Frontal cortex (tissue), 3 donors: ENCODE measurements at regions not wholly inside any gene's neighbourhood (a gene's known extent, or its start where the extent isn't known, plus 50 kb on each side); places are given as distances from the start of the nearest gene placed in this dataset.

Source experiments
- DNase-seq, 2 donors: peaks; one replicate each; pipeline ENCODE4 v3.0.0; 2012; ENCODE audit warnings: low spot score in 2 of 2
- FAIRE-seq: peaks from 2 replicates; lab custom pipeline; 2012; peaks lifted over from hg19 to GRCh38; lab: Jason Lieb, UNC
- donor health status: control.
- donor health status: control.
- donor health status: control.

DNA sequence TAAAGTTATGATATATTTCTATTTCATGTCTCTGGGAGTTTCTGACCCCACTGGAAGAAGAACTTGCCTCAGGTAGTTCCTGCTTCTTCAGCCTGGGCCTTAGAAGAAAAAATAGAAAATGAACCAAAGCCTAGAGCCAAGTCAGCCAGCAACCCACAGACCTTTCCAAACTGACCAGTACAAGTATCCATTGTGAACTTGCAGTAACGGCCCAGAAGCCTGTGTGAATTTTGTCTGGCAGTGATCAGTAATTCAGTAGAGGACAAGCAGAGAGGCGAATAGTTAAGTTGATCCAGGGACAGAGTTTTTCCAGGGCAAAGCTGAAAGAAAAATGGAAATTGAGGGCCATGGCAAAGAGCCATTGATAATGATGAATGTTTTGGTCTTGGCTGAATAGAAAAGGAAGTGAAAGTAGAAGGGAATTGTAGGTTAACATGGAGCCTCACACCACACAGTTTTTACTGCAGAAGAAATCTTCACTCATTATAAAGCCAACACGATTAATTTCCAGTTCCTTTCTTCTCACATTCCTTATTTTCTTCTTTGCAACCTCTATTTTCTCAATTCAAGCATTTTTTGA lies 311.8 kb downstream of the BTG1 start:
- FAIRE-seq, result no peak
- DNase-seq, result no peak

DNA sequence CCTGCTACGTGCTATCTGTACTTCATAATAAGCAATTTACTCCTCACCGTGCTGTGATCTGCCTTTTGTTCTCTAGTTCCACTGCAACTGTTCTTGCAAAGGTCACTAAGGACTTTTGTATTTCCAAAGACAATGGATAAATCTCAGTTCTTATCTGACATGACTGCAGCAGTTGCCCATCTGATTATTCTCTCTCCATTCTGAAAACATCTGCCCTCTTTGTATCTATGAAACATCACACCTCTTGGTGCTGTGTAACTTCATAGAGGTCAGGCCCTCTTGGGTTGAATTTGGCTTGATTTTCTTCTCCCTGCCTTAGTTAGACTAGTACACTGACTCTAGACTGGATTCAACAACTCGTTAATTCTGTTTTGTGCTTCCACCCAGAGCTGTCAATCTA lies 319.6 kb downstream of the BTG1 start:
- DNase-seq (no peak), FAIRE-seq (no peak)

DNA sequence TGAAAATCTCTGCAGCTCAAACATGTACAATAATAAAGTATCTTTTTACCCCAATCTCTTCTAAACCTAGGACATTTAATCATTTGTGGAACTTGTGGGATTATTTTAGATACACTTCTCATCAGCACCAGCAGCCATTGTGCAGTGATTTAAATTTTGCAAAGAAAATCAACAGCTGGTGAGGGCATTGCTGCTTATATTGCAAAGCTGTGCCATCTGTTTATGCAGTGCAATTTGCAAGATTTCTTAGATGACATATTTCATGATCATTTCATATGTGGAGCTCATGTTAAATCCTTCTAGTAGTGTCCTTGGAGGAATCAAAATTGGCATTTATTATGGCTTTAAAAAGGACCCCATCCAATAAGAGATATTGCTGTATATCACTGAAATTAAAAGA lies 320.7 kb downstream of the BTG1 start:
- FAIRE-seq, result no peak
- DNase-seq, result no peak

DNA sequence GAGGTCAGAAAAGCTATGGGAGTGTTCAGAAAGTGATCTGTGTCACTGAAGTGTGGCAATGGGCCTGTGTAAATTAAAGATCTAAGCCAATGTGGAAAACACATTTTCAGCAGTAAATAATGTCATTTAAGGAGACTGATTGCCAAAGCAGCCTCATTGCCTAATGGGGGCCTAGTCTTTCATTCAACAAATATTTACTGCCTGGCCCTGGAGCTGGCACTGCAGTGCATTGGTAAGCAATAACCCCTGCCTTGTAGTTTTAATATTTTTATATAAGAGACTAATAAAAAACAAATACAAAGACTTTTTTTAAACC lies 326.6 kb downstream of the BTG1 start:
- DNase-seq (no peak), FAIRE-seq (no peak)

DNA sequence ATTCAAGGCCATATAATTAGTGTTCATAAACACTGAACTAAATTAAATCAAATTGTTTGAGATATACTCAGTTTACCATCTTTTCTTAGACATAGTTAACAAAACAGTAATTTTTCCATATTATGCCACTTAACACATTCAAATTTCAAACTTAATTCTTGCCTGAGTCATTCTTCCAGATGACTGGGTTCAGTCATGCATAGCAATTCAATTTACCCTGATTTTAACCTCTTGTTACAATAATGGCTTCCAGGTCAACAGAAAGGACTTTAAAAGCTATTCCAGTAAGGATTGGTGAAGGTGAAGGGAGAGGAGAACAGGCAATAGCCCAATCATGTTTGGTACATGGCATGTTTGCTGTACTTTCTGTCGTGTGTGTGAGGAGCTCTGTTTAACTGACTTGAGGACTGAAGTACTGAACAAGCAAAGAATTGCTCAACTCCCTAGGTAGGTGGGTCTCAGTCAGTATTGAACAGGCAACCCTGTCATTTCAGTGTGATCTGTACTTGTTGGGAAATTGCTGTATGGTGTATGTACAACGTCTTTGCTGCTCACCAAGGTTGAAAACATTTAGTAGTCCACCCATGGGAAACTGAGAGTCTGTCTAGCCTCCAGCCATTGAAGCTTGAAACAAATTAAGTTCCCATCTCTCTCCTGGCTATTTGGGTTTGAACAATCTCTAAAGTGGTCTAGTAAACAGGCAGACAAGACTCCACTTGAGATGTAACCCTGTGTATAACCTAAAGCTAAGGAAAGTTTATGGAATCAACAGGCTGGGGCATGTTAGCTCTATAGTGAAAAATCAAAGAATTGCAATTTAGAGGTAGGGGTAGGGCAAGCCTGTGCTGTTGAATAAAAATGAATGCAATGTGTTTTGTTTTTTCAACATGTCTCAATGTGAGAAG lies 327.2 kb downstream of the BTG1 start:
- DNase-seq (no peak), FAIRE-seq (no peak)

DNA sequence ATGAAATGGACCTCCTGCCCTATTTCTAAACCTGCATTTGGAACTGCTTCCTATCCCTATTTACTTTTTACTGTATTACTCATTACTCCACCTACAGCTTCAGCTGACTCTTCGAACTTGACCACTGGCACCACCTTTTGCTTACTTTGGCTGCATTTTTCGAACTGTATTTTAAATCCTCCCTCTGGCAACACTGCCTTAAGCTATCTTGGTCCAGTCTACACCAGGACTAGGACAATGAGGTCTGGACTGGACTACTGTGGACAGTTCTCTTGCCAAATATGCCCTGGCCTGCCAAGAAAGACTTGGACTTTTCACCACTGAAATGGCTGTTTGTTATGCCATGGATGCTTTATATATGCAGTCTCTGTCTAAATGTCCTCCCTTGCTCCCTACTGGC lies 328.1 kb downstream of the BTG1 start:
- FAIRE-seq, result no peak
- no peak for DNase-seq

DNA sequence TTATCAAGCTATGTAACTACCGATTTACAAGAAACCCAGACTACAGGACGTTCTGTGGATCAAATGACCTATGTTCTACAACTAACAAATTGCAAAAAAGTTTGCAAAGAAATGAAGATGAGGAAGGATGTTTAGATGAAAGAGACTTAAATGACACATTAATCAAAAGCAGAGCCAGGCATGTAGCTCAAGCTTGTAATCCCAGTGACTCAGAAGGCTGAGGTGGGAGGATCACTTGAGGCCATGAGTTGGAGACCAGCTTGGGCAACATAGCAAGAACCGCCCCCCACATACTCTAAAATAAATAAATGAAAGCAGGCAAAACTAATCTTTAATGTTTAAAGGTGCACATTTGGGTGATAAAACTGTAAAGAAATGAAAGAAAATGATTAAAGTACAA lies 331.9 kb downstream of the BTG1 start:
- no peak for FAIRE-seq
- DNase-seq, result no peak

DNA sequence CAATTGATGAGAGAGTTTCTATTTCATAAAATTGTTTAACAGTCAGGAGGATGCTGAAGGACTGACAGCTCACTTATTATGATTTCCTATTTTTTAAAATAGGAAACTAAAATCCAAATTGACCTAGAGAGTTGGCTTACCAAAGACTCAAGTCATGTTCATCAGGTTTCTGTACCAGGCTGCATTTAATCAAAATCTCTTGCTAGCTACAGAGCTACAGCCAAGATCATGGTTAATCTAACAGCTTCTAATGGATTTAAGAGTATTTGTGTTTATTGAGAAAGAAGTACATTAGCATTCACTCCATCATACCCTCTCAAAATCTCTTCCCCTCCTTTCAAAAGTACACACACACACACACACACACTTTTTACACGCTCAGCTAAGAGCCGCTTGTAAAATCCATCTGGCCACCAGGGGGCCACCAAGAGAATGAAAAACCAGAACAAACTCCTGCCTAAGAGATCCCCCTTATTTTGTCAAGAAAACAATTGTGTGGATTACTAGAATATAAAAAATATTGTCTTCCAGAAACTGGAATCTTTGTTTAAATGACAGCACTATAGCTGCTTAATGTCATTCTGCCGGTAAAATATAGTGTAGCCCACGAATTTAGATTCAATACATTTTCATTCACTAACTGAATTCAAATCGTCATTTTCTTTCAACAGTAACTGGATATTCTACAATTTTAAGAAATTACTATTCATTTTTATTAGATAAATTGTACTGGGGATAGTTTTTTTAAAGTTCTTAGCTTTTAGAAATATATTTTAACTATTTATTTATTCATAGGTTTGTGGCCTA lies 334.0 kb downstream of the BTG1 start:
- FAIRE-seq (peak; percentile 75), DNase-seq (peak; percentile 3 to 13)

DNA sequence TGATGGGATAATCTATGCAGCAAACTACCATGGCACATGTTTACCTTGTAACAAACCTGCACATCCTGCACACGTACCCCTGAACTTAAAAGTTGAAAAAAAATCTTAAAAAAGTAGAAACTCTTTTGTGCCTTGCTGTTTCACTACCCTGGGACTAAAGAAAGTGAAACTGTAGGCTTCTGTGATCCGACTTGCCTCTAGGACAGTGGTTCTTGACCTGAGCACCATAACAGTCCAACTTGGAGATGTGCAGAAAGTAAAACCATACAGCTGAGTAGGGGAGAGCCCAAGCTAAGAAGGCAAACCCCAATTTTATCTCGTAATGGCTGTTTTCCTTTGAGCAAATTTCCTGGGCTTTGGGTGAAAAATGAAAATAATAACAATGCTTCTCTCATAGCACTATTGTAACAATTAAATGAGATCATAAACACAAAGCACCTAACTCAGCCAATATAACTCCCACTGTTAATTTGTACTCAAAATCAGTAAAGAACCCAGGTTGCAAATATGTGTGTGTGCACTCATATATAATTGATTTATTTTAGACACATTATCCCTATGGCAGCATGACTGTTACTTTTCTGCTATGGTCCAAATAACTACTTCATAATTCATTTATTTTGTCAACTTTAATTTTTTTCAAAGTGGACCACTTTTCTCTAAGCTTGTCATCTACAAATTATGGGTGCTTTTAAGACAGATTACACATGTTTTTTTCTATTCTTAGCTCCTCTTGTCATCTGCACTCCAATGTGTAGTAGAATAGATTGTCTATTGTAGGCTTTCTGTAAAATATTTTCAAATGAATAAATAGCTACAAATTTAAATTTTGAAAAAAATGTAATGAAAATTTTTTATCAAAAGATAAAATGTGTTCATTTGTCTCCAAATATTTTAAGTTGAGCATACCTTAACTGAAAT lies 334.9 kb downstream of the BTG1 start:
- no peak for DNase-seq
- no peak for FAIRE-seq

DNA sequence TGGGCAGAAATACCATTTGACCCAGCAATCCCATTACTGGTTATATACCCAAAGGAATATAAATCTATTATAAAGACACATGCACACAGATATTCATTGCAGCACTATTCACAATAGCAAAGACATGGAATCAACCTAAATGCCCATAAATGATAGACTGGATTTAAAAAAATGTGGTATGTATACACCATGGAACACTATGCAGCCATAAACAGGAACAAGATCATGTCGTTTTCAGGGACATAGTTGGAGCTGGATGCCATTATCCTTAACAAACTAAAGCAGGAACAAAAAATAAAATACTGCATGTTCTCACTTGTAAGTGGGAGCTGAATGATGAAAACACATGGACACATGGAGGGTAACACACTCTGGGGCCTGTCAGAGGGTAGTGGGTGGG lies 335.6 kb downstream of the BTG1 start:
- DNase-seq (no peak), FAIRE-seq (no peak)

DNA sequence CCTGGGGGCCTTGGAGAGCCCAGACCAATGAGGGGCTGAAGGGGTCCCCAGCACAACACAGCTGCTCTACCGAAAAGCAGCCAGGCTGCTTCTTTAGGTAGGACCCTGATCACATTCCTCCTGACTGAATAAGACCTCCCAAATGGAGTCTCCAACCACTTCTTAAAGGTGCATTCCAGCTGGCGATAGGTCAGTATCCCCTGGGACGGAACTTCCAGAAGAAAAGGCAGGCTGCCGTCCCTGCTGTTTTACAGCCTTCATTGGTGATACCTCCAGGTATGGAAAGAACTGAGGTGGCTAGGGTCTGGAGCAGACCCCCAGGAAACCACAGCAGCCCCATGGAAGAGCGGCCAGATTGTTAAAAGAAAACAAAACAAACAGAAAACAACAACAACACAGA lies 340.6 kb downstream of the BTG1 start:
- FAIRE-seq (no peak), DNase-seq (no peak)

DNA sequence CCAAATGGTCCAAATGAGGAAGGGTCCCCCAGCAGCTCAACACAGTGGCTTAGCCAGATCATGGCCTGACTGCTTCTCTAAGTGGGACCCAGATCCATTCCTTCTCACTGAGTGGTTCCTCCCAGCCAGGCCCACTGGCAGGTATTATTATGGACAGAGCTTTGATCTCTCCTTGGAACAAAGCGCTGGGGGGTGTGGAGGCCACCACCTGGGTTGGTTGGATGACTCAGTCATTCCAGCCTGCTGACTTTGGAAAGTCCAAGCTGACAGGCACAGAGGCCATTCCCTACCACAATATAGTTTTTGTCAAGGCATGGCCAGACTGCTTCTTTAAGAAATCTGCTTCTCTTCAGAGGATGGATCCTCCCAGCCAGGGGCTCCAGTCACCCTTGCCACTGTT lies 341.1 kb downstream of the BTG1 start:
- FAIRE-seq, result no peak

DNA sequence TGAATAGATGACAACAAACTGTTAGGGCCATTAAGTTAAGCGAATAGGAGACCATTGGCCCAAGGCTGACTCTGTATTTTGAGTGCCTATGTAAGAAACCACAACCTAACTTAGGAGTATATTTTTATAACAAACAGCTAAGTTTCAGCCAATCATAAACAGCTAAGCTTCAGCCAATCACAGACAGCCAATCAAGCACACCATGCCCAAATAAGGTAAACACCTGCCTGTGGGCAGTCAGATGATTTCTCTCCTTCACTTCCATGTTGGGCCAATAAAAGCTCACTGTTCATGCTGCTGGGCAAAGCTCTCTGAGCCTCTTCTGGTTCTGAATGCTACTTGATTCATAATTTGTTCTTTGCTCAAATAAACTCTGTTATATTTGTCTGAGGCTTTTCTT lies 344.6 kb downstream of the BTG1 start:
- FAIRE-seq, result no peak

More for the DNA sequence above, 341.1 kb downstream of the BTG1 start:
- no peak for DNase-seq

DNA sequence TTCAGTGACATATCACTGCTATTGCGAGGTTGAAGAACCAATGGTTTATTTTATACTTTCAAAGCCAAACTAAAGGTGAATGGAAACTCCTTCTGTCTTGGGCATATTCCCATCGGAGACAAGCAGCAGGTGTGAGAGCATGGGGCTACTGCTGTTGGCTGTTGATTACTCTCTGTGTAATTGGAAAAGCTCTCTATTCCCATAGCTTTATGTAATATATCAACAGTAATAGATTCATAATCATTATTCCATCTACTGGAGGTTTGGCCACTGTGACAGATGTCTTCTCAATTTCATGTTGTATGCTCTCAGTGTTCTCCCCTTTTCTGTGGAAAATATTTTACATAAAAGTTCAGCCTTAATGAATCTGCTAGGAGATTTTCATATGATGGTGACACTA lies 352.0 kb downstream of the BTG1 start:
- DNase-seq, result no peak
- no peak for FAIRE-seq

More for the DNA sequence above, 344.6 kb downstream of the BTG1 start:
- no peak for DNase-seq

DNA sequence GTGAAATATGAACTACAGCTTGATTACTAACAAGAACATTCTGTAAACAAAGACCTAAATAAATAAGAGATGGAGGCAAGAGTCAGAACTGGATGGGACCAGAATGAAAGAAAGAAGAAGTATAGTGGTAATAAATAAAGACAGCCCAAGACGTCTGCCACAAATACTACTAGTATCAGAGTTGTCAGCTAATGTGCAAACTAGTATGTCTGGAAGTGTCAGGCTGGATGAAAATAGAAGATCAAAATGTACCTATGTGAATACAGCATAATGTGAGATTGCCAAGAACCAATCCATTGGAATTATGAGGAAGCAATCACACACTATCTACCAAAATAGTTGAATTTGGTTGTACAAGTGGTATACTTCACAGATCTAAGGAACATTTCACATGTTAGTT lies 353.0 kb downstream of the BTG1 start:
- DNase-seq (no peak), FAIRE-seq (no peak)

DNA sequence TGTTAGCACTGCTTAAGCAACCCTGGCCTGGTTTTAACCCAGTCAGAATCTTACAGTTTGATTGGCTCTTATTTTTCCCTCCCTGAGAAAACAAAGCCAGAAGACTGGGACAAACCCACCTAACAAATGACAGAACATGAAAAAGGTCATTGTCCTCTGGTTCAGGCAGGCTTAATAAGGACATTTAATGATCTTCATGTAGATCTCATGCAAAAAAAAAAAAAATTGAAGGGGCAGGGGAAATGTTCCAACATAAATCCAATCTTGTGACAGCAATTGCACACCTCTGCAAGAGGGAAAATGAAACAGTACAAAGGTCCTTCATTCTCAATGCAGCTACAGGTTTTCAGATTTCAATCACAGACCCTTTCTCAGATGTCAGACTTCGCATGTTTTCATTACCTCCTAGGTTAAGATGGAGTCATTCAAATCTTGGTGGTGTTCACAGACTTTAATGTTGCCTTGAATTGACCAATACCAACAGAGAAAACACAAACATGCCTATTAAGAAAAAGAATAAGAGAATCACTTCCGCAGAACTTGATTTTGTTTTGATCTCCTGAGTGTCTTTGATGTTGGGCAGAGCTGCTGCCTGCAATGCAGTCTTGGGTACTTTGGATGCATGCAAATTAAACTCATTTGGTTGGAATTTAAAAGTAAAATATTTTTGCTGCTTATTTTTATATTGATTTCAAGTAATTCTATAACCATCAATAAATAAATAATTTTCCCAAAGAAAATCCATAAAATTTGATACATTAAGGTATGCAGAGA lies 359.0 kb downstream of the BTG1 start:
- DNase-seq (no peak), FAIRE-seq (no peak)

DNA sequence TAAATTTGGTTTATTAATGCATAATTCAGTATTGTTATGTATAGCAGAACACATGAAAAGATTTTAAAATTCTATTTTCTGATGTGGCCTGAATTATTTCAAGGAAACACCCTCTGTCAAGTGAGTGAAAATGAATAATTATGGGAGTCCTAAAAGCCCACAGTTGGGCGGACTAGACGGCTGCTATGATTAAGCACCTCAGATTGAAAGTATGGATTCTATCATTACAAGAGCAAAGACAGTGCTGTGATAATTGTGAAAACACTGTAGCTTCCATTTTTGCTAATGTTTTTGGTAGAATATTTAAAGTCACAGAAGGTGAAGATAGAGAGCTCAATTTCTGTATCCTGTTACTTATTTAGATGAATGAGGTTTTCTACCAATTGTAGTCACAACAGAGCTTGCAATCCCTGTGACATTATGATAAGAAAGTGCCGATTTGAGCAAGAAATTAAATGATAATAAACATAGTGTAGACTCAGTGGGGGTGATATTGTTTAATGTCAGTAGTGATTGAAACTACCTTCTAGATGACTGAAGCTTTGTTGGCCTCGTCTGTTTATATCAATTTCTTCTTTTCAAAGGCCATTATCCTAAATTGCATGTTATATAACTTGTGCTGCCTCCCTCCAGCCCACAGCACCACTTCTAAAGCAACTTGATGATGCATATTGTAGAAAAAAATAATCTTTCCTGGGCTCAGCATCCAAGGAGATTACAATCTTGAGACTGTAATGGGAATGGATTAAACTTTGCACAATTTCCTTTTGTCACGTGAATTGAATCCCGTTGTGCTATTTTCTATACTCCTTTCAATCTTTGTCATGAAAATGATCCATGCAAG lies 359.8 kb downstream of the BTG1 start:
- FAIRE-seq, result no peak
- DNase-seq, result no peak

DNA sequence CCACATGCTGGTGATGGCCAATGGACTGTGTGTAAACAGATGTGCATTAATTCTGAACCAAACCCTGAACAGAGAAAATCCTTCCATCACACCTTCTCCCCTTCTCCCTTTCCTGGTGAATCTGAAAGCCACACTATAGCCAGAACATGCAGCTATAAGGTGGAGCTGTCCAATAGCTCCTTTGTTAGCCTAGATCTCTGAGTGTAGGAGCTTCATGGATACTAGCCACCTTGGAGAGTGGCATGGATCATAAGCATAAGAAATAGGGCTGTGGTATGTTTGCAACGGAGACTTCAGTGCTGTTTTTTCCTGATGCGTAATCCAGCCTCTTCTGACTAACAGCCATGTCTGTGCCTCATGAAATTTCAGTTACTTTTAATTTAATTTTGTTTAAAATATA lies 364.5 kb downstream of the BTG1 start:
- DNase-seq (no peak), FAIRE-seq (no peak)
